MM.1S (cell line): ENCODE measurements at regions not wholly inside any gene's neighbourhood (a gene's known extent, or its start where the extent isn't known, plus 50 kb on each side); places are given as distances from the start of the nearest gene placed in this dataset.

Experiments used
- CTCF ChIP-seq: fragments of 300-600 bp; sonication (generic); IDR thresholded peaks from 2 replicates; pipeline ENCODE4 v1.5.1; 2016; ENCODE audit warnings: antibody characterized with exemption, low read length, mixed read lengths
- EZH2 ChIP-seq: fragments of 300-600 bp; sonication (generic); optimal IDR thresholded peaks from 2 replicates; pipeline ENCODE3; 2017; ENCODE audit warnings: low read depth, mild to moderate bottlenecking, antibody characterized with exemption, low read length, mixed read lengths

- TF ChIP-seq CTCF (no peak), EZH2 (no peak)
Measured at GRCh38 chr2:177127821-177128220, 84.8 kb upstream of the HNRNPA3 start.
